ENCODE measurements at regions not wholly inside any gene's neighbourhood (a gene's known extent, or its start where the extent isn't known, plus 50 kb on each side); places are given as distances from the start of the nearest gene placed in this dataset.
A peak's percentile ranks its signal among the peaks of the same experiment; 100 is the strongest.

DNA sequence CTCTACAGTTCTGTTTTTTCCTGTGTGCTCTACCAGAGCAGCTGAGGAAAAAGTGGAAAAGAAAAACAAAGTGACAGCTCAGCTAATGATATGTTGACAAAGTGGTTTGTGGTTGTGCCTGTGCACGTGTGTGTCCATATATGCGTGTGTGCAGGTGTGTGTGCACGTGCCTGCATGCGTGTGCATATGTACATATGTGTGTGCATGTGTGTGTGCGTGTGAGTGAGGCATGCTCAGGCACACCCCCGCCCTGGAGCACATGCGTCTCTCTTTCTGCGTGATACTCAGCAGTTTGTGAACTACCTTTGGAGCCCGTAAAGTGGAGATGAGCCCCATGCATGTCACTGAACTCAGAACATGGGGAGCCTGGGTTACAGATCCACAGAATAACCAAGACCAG is 84.5 kb upstream of the GPR26 start:
- DNase-seq (ENCODE audit: low read depth) = no peak
- no peak overlapping the region for H3K4me3 ChIP-seq (ENCODE audit: low read depth, low read length)
- no peak for TF ChIP-seq CTCF (conservative IDR thresholded peaks at IDR 0.05; ENCODE audit: low read depth, low read length)

- no peak overlapping the region for H3K4me3 ChIP-seq (ENCODE audit: low read depth, low read length)
- peak; percentile 13 for DNase-seq (ENCODE audit: low read depth)
- peak; percentile 96 for TF ChIP-seq CTCF (conservative IDR thresholded peaks at IDR 0.05; ENCODE audit: low read depth, low read length)
Measured at GRCh38 chr10:123582084-123582989, 83.8 kb upstream of the GPR26 start.

DNA sequence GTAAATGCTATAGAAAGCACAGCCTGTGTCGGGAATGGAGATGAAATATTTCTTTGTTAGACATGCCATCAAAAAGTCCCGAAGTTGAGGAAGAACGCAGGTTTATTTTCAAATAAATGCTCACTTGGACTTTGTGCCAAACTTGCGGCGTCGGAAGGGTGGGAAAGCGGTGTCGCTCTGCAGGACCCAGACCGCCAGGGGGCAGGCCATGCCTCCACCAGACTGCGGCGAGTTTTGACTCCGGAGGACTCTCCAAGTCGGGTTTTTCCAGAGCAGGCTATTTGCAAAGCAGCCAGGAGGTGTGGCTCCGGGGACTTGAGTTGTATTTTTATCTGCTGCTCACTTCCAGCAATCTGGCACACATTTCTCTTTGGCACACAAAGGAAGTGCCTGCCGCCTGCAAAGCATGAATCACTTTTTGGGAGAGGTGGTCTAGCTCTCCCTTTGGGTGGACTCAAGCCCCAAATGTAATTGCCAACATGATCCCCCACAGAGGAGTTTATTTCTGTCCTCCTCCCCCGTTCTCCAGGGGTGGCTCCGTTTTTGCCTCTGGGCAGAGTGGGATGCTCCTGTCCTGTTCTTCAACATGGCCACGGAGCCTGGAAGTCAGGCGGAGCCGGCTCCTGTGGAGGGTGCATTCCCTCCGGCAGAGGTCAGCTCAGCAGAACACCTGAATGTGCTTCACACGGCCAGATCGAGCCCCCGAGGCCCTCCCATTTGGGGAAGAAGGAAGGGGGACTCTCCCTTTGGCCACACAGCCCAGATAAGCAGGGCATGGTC is 82.3 kb upstream of the GPR26 start:
- H3K4me3 ChIP-seq (ENCODE audit: low read depth, low read length) = no peak overlapping the region
- TF ChIP-seq CTCF (conservative IDR thresholded peaks at IDR 0.05; ENCODE audit: low read depth, low read length) = peak; percentile 88
- peak; percentile 13 for DNase-seq (ENCODE audit: low read depth)

DNA sequence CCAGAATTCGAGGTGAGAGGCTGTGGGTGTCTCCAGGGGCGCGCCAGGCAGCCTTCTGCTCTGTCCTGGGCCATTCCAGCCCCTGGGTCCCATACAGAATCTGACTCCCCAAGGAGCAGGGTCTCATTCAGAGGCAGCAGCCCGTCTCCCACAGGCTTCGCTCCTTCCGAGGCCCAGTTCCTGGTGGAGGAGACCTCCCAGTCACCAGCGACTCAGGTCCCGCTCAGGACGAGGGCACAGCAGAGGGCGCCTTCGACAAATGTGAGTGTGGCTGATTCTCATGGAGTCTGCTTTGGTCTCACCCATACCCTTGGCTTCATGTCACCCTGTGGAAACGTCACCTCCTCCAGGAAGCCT is 81.8 kb upstream of the GPR26 start:
- no peak for TF ChIP-seq CTCF (conservative IDR thresholded peaks at IDR 0.05; ENCODE audit: low read depth, low read length)
- DNase-seq (ENCODE audit: low read depth) = no peak

DNA sequence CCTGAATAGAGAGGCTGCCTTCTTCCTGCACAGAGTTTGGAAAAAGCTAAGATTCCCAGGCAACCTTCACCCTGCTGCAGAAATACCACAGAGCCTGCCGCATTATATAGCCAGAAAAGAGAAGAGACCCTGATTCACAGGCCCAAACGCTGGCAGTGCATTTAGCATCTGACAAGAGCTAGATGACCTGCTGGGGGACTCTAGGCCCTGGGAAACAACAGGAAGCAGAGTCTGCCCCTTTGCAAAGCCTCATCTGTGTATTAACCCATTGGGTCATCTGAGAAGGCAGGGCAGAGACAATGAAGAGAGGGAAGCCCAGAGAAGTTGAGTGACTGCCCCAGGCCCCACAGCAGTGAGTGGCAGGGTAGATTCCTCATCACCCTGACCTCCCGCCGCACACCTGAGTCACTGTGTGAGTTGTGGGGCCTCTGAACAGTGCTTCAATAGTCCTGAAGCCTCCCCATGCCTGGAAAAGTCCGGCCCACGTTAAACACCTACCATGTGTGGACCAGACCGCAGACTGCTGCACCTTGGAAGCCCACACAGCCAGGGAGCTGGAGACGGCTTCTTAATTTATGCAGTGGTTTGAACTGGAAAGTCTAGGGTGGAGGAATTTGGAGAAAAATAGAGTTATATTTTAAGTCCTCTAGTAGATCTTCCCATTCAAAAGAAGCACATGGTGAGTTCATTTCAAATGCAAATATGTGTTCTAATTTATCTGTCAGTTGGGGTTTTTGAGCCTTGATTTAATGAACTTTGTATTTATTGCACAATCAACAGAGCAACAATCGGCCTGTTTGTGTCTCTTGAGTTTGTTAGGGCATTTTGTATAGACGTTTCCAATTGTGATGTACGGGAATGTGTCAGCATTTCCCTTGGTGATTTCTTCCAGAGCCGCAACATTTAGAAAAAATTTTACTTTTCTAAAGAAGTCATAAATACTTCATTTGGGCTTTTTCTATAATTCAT is 80.4 kb upstream of the GPR26 start:
- TF ChIP-seq CTCF (conservative IDR thresholded peaks at IDR 0.05; ENCODE audit: low read depth, low read length) = no peak
- DNase-seq (ENCODE audit: low read depth) = no peak
- H3K4me3 ChIP-seq (ENCODE audit: low read depth, low read length) = no peak overlapping the region

More for the DNA sequence above, 81.8 kb upstream of the GPR26 start:
- H3K4me3 ChIP-seq (ENCODE audit: low read depth, low read length) = no peak overlapping the region

DNA sequence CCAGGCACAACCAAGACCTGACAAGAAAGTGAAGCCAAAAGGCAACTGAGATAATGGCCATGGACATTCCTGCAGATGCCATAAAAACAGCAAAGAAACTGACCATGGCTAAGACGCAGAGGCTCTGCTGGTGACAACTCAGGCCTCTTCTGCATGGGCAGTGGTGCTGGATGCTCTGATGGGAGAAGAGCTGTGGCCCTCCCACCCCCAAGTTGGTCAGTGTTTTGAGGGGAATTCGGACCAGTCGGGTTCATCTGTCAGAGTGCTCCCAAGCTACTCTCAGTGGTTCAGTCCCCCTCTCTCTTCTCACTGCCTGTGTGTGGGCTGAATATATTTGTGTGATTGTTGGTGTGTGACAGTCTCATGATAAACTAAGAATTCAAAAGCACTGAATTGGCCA is 79.0 kb upstream of the GPR26 start:
- DNase-seq (ENCODE audit: low read depth) = no peak
- TF ChIP-seq CTCF (conservative IDR thresholded peaks at IDR 0.05; ENCODE audit: low read depth, low read length) = no peak
- H3K4me3 ChIP-seq (ENCODE audit: low read depth, low read length) = no peak overlapping the region

All from epithelial cell of proximal tubule (primary cell).